Activated CD8-positive, alpha-beta T cell treated with anti-CD3 and anti-CD28 coated beads for 36 hours (primary cell): ENCODE measurements at regions not wholly inside any gene's neighbourhood (a gene's known extent, or its start where the extent isn't known, plus 50 kb on each side); places are given as distances from the start of the nearest gene placed in this dataset.

Experiments used
- ATAC-seq: fragments of 200-7000 bp; cut with Tn5 transposase; one replicate; pipeline ENCODE4 v1.10.0; 2021; ENCODE audit warnings: mild to moderate bottlenecking, moderate library complexity
- CTCF ChIA-PET: fragments of 350-600 bp; sonication (Branson Sonifier 250); formaldehyde crosslinking; loops from one replicate; lab custom pipeline; 2021; ENCODE audit warnings: antibody characterized with exemption; lab: Charles Lee
- POLR2A ChIA-PET: fragments of 350-600 bp; sonication (Branson Sonifier 250); formaldehyde crosslinking; loops from one replicate; lab custom pipeline; 2021; ENCODE audit warnings: antibody characterized with exemption; lab: Charles Lee
- DNase-seq: peaks from one replicate; pipeline ENCODE4 v3.0.0-alpha.2; 2020
- H3K27ac Mint-ChIP-seq: one replicate; pipeline ENCODE4 v1.8.0; 2021; ENCODE audit warnings: mild to moderate bottlenecking, mixed read lengths
- H3K27me3 Mint-ChIP-seq: one replicate; pipeline ENCODE4 v1.8.0; 2021; ENCODE audit warnings: mixed read lengths
- H3K36me3 Mint-ChIP-seq: one replicate; pipeline ENCODE4 v1.8.0; 2021; ENCODE audit warnings: low read depth, mixed read lengths
- H3K4me1 Mint-ChIP-seq: one replicate; pipeline ENCODE4 v1.8.0; 2021; ENCODE audit warnings: low read depth, mixed read lengths
- H3K4me3 Mint-ChIP-seq: one replicate; pipeline ENCODE4 v1.8.0; 2021; ENCODE audit warnings: mild to moderate bottlenecking, moderate library complexity, mixed read lengths
- H3K9me3 Mint-ChIP-seq: one replicate; pipeline ENCODE4 v1.8.0; 2021; ENCODE audit warnings: mixed read lengths
- intact Hi-C: fragments of 100-400 bp; cut with micrococcal nuclease; formaldehyde crosslinking; loops from one replicate; pipeline ENCODE4 v1.10.0; 2022
- TF ChIP-seq, protein P1 (sequence below): fragments of 200-600 bp; IDR thresholded peaks from one replicate; pipeline ENCODE4 v1.8.0; 2022; ENCODE audit warnings: antibody characterized with exemption, mild to moderate bottlenecking

DNA sequence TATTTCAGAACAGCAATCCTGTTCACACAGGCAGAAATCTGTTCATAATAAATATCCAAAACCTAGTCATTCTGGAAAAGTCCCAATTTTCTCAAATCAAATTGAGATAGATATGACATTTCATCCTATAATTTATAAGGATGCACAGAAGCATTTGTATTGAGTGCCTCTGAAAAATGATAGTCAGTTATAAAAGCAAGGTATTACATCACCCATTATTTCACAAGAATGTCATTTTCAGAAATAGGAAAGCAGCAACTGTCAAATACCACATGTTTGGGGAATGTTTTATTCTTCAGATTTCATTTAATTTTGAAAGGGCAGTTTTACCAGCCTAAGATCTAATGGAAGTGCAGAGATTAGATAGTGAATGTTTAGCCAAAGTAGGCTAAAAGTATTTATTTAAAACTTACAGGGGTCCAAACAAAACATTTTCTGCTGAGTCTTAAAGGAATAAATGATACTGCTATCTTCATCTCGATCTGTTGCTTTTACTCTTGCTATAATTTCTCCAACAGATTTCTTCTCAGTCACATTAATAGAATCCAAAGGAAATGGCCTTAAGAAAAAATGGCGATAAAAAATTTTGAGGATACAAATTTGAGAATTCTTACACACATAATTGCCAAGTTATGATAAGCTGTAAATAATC is 185.8 kb downstream of the HGF start:
- Mint-ChIP-seq H3K27me3 (no peaks in the 10 kb centered on the region), H3K4me1 (no peaks in the 10 kb centered on the region)

DNA sequence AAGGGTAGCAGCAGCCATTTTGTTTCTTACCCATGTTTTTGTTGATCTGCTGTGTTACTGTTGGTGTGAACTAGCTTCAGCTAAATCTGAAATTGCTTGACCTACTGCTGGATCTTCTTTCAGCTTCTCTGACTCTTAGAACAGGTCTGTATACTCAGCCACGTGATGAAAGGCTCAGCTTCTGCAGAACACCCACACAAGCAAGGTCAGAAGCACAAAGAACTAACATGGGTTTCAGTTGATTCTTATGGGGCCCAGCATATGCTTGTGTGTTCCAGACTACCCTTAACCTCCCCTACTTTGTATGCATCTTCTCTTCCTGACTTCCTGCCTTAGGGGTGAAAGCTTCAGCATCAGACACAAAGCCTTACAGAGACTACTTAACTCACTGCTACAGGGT is 186.8 kb downstream of the HGF start:
- ChIA-PET POLR2A (no interaction called here), CTCF (interaction anchor here (0.7 kb wide), 1 partner anchor 268 kb away, joined by 3 read pairs; no protein-coding TSS in a partner anchor)
- DNase-seq (no peak), ATAC-seq (no peak)
- H3K27ac Mint-ChIP-seq, result no peak overlapping the region
- H3K4me1 Mint-ChIP-seq, result no peaks in the 10 kb centered on the region
- TF ChIP-seq, protein P1, sequence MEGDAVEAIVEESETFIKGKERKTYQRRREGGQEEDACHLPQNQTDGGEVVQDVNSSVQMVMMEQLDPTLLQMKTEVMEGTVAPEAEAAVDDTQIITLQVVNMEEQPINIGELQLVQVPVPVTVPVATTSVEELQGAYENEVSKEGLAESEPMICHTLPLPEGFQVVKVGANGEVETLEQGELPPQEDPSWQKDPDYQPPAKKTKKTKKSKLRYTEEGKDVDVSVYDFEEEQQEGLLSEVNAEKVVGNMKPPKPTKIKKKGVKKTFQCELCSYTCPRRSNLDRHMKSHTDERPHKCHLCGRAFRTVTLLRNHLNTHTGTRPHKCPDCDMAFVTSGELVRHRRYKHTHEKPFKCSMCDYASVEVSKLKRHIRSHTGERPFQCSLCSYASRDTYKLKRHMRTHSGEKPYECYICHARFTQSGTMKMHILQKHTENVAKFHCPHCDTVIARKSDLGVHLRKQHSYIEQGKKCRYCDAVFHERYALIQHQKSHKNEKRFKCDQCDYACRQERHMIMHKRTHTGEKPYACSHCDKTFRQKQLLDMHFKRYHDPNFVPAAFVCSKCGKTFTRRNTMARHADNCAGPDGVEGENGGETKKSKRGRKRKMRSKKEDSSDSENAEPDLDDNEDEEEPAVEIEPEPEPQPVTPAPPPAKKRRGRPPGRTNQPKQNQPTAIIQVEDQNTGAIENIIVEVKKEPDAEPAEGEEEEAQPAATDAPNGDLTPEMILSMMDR, result no peak
- no peaks in the 10 kb centered on the region for H3K36me3 Mint-ChIP-seq
- intact Hi-C loops, result no loop called here
- H3K27me3 Mint-ChIP-seq, result no peaks in the 10 kb centered on the region
- no peak overlapping the region for H3K4me3 Mint-ChIP-seq
- H3K9me3 Mint-ChIP-seq, result no peaks in the 10 kb centered on the region

More for the DNA sequence above, 185.8 kb downstream of the HGF start:
- ATAC-seq (no peak), DNase-seq (no peak)
- Mint-ChIP-seq H3K36me3 (no peaks in the 10 kb centered on the region), H3K27ac (no peak overlapping the region), H3K4me3 (no peak overlapping the region), H3K9me3 (no peaks in the 10 kb centered on the region)
- ChIA-PET POLR2A (no interaction called here), CTCF (interaction anchor here (0.7 kb wide), 1 partner anchor 267 kb away, joined by 3 read pairs; no protein-coding TSS in a partner anchor)
- intact Hi-C loops, result no loop called here
- TF ChIP-seq, protein P1, result no peak

DNA sequence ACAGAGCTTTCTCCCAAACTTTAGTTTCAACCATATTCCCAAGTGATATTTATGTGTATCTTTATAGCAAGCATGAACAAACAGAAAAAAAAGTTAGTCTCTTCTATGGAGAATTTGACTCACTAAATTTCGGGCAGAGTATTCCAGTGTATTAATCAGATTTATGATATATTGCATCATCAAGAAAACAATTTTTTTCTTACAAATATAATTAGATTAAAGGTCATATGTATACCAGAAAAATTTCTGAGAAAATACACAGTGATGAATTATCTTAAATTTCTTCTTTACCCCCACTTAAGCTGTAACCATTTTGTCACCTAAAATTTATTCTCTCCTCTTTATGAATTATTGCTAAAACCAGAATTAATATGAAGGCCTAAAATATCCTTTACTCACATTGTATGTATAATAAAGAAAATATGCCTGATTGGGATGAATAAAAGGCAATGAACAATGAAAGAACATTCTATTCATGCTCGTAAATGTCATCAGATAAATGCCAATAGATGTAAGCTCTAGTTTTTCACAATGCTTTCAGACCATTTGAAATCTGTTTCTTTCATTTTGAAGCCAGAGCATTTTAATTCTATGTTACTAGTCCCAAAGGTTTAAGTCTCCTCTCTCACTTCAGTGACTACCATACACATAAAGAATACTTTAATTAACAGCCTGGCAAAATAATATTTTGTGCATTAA is 192.1 kb downstream of the HGF start:
- CTCF ChIA-PET, result no interaction called here
- Mint-ChIP-seq H3K9me3 (no peaks in the 10 kb centered on the region), H3K27ac (no peak overlapping the region), H3K4me1 (no peaks in the 10 kb centered on the region), H3K27me3 (no peaks in the 10 kb centered on the region), H3K36me3 (no peaks in the 10 kb centered on the region), H3K4me3 (no peak overlapping the region)
- POLR2A ChIA-PET, result no interaction called here
- ATAC-seq, result no peak
- DNase-seq, result no peak
- intact Hi-C loops, result no loop called here
- TF ChIP-seq, protein P1, result no peak

DNA sequence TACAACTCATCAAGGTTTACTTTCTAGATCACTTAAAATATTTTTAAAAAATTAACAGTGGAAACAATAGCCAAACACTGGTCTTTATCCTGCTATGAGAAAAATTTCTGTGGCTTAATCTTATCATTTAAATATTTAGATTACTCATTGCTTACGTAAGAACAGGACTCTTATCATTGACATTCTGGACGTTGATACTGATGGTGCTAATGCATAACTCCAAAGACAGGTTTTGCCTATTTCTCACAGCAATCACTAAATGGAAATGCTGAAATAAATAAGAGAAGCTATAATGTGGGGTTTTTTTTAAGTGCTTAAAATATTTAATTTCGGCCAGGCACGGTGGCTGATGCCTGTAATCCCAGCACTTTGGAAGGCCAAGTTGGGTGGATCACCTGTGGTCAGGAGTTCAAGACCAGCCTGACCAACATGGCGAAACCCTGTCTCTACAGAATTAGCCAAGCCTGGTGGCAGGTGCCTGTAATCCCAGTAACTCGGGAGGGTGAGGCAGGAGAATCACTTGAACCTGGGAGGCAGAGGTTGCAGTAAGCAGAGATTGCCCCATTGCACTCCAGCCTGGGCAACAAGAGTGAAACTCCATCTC is 195.0 kb downstream of the HGF start:
- Mint-ChIP-seq H3K36me3 (no peaks in the 10 kb centered on the region), H3K27me3 (no peaks in the 10 kb centered on the region), H3K27ac (no peak overlapping the region), H3K4me1 (no peaks in the 10 kb centered on the region), H3K4me3 (no peak overlapping the region), H3K9me3 (no peaks in the 10 kb centered on the region)
- TF ChIP-seq, protein P1, result no peak
- DNase-seq (no peak), ATAC-seq (no peak)
- POLR2A ChIA-PET, result no interaction called here
- CTCF ChIA-PET, result no interaction called here
- intact Hi-C loops, result no loop called here

DNA sequence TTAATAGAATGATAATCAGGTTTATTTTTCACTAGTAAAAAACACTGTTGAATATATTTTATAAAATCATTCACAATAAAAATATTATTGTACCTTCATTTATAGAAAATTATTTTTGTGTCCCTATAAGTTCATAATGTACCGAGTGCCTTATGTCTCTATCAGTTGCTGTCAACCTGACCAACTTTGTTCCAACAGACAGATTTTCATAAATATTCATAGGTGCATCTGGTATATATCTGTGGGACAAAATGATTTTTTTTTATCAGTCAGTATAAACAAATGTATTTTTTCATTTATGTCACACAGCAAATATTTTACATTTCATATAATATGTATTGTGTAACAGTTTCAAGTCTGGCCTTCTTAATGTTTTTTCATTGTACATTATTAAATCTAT is 195.9 kb downstream of the HGF start:
- CTCF ChIA-PET, result no interaction called here
- intact Hi-C loops, result no loop called here
- Mint-ChIP-seq H3K9me3 (no peaks in the 10 kb centered on the region), H3K36me3 (no peaks in the 10 kb centered on the region), H3K27me3 (no peaks in the 10 kb centered on the region), H3K27ac (no peak overlapping the region), H3K4me3 (no peak overlapping the region), H3K4me1 (no peaks in the 10 kb centered on the region)
- ATAC-seq (no peak), DNase-seq (no peak)
- POLR2A ChIA-PET, result no interaction called here
- TF ChIP-seq, protein P1, result no peak
